HG03139 (cell line): ENCODE measurements at regions not wholly inside any gene's neighbourhood (a gene's known extent, or its start where the extent isn't known, plus 50 kb on each side); places are given as distances from the start of the nearest gene placed in this dataset.

ENCODE experiments used
- ATAC-seq: cut with Tn5 transposase; IDR thresholded peaks from one replicate; pipeline ENCODE4 v1.9.1; 2021; ENCODE audit not compliant: unreplicated experiment

DNA sequence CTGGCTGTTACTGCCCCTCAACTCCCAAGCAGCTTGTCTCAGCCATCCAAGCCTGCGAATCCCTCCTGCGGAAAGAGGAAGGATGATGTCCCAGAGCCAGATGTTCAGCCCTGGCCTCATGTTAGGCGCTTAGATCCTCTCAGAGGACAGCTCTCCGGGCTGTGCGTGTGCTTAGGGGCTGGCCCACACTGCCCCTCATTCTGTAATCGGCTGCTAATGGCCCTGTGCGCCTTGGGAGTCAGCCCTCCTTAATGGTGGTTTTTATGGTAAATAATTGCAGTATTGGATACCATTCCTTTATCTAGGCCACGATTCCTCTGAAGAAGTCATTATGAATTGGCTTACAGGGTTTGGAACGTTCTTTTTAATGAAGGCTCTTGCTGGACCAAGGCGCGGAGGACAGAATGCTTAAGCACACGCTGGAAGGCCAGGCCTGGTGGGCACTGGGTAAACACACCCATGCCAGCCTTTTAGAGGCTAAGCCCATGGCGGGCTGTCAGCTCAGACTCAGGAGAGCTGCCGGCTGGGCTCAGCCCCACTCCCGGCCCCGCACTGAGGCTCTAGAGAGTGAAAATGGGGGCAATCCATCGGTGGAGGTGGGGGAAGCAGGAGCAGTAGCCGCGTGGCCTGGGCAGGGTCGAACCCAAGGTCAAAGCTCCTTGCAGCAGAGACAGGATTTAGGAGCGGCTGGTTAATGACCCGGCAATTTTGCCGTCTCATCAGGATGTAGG, 1157.5 kb downstream of the BRD1 start:
- ATAC-seq = no peak

- no peak for ATAC-seq
Observed at GRCh38 chr22:48669226-48669625, 1158.4 kb downstream of the BRD1 start.

DNA sequence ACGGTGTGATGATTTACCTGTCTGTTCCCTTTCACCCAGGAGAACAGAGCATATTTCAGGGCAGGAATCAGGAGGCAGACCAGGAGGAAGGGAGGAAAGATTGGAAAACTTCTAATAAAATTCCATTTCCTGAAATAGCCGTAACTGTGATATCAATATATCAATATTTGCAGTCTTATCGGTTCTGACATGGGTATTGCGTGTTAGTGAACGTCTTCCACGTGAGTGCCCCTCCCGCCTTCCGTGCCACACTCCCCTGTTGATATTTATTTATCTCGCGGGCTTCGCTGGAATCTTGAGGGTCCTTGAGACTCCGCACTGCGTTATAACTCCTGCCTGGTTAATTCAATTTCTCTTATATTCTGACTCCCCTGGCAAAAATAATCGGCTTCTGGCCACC, 1160.4 kb downstream of the BRD1 start:
- ATAC-seq = no peak

GRCh38 chr22:48666620-48667019, 1161.1 kb downstream of the BRD1 start:
- ATAC-seq = no peak

GRCh38 chr22:48665311-48665995, 1162.2 kb downstream of the BRD1 start:
- ATAC-seq = no peak

DNA sequence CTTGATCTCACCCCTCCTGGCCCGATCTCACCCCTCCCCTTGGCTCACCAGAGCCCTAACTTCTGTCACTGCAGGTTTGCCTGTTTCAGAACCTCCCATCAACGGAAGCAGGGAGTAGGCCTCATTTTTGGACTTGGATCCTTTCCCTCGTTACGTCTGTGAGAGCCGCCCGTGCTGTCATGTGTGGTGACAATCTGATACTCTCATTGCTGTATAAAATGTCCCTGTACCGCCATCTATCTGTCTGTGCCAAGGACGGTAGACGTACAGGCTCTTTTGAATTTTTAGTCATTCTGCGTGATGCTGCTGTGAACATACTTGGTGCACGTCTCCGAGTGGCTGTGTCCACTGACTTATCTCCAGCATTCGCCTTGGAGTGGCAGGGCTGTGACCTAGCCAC, 1163.1 kb downstream of the BRD1 start:
- ATAC-seq = no peak

- ATAC-seq = no peak
Observed at GRCh38 chr22:48663297-48663696, 1164.4 kb downstream of the BRD1 start.

GRCh38 chr22:48662476-48663135, 1165.1 kb downstream of the BRD1 start:
- ATAC-seq = no peak

- ATAC-seq = no peak
Observed at GRCh38 chr22:48661984-48662383, 1165.7 kb downstream of the BRD1 start.

GRCh38 chr22:48660790-48661740, 1166.6 kb downstream of the BRD1 start:
- ATAC-seq = no peak

DNA sequence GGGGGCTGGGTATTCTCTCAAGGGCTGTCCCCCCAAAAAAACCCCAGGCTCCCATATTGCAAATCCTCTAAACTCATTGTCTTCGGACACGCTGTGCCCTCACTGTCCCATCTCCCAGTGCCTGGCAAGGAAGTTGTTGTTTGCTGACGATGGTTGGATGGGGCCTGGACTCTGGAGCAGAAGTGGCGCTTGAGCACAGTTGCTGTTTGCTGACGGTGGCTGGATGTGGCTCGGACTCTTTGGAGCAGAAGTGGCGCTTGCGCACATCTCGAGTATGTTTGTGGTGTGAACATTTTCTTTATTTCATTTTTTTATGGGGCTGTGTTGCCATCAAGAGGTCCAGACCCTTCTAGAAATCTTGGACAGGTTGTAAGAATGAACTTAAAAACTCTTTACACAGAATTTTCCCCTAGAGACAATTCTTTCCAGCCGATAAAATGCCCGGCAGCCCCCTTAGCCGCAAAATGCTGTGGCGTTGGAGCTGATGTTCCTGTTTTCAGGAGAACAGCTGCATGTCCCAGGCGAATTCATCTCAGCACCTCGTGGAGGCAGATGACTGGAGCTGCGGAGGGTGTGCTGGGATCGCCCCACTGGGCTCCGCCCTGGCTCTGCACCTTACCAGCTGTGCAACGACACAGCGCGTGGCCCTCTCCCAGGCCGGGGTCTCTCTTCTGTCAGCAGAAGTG, 1167.4 kb downstream of the BRD1 start:
- no peak for ATAC-seq

DNA sequence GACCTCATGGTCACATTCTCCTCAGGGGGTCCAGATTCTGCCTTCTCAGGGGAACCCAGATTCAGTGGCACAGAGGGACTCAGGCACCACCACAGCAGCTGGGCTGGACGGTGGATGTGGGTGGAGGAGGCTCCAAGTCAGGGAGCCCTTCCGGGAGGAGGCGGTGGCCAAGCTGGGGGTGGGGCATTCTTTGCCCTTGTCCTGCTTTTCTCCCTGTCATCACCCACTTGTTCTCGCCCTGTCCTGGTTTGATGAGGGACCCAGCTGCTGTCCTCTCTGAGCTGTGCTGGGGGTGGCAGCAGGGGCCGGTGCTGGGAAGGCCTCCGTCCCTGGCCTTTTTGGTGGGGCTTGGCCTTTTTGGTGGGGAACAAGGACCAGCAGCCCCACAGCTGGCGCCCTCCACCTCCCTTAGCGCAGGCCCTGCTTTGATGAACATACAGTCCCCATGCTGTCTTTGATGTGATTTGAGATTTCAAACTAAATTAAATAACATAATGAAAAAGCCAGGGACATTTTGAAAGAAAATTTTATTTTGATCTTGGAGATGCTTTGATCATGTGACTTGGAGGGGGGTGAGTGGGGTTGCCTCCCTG, 1168.2 kb downstream of the BRD1 start:
- no peak for ATAC-seq

DNA sequence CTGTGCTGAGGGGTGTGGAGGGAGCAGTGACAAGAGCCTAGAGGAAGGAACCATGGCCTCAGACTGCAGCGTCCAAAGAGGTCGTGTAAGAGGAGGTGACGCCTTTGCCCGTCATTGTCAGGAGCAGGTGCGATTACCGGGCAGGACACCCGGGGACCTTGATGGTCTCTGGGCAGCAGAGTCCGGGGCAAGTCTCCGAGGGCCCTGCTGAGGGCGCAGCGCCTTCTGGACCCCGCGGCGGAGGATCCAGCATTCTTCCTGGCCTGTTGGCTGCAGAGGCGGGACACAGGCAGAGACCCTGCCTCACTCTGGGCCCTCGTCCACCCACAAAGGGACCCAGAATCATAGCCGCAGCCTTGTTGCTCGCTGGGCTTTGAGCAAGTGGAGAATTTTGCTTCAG, 1168.8 kb downstream of the BRD1 start:
- ATAC-seq = no peak

- no peak for ATAC-seq
Observed at GRCh38 chr22:48658246-48658645, 1169.4 kb downstream of the BRD1 start.

DNA sequence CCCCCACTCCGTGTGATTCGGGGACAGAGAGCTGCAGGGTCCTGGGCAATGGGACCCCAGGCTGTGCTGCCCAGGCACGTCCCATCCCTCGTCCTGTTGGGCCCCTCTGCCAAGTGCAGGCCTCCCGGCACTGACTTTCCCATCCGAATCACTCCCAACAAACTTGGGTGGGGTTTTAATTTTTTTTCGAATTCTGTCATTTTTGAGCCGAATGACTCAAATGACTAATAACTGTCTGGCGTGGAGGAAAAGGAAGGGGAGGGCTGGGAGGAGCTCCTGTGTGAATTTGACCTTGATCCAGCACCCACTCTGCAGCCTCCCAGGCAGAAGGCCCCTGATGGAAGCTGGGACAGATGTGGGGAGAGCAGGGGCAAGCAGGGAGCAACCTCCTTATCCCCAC, 1173.2 kb downstream of the BRD1 start:
- ATAC-seq = no peak

DNA sequence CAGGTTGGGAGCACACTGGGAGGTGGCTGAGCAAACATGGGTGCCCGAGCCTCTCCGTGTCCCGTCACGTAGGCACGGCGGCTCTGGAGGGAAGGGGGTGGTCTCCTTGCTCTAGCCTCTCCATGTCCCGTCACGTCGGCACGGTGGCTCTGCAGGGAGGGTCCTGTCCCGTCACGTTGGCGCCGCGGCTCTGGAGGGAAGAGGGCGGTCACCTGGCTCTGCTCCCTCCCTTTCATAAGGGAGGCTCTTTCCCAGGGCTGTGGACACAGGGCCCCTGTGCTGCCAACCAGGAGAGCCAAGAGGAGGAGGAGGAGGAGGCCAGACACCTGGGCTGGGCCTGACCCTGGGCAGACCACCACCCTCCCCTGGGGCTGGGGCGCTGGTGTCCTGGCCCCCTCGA, 1173.7 kb downstream of the BRD1 start:
- ATAC-seq = no peak

DNA sequence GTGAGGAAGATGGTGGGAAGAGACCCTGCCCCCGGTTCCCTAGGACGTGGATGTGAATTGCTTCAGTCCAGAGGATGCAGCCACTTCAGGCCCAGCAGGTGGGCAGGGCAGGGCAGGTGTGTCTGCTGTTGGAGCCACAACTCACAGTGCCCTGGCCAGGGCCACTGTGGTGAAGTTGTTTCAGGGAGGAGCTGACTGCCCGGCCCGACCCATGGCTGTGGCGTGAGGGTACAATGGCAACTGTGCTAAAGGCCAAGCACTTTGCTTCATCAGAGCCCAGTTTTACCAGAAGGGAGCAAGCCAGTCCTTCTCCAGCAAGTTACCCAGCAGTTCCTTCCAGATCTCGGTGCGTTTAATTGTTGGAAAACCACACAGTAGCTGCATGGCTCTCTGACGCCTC, 1174.4 kb downstream of the BRD1 start:
- ATAC-seq = no peak

GRCh38 chr22:48652796-48653195, 1174.9 kb downstream of the BRD1 start:
- no peak for ATAC-seq

GRCh38 chr22:48651981-48652538, 1175.6 kb downstream of the BRD1 start:
- no peak for ATAC-seq
